ENCODE measurements at regions not wholly inside any gene's neighbourhood (a gene's known extent, or its start where the extent isn't known, plus 50 kb on each side); places are given as distances from the start of the nearest gene placed in this dataset.
"Not testable (repeated sequence)": the region's sequence is repeated elsewhere in the genome, so short reads cannot be mapped to it uniquely, and the experiment has no call there.

- not testable (repeated sequence) for DNase-seq (ENCODE audit: low spot score)
Observed at GRCh38 chr11:67873223-67873622, 130.7 kb downstream of the UNC93B1 start.

GRCh38 chr11:67871168-67871567 is 132.7 kb downstream of the UNC93B1 start:
- not testable (repeated sequence) for DNase-seq (ENCODE audit: low spot score)

GRCh38 chr11:67862896-67863295 is 141.0 kb downstream of the UNC93B1 start:
- DNase-seq (ENCODE audit: low spot score) = not testable (repeated sequence)

GRCh38 chr11:67859513-67860161 is 144.3 kb downstream of the UNC93B1 start:
- not testable (repeated sequence) for DNase-seq (ENCODE audit: low spot score)

GRCh38 chr11:67850747-67851146 is 153.2 kb downstream of the UNC93B1 start:
- DNase-seq (ENCODE audit: low spot score) = not testable (repeated sequence)

GRCh38 chr11:67849766-67850165 is 154.1 kb downstream of the UNC93B1 start:
- not testable (repeated sequence) for DNase-seq (ENCODE audit: low spot score)

GRCh38 chr11:67847896-67848875 is 155.7 kb downstream of the UNC93B1 start:
- DNase-seq (ENCODE audit: low spot score) = not testable (repeated sequence)

- not testable (repeated sequence) for DNase-seq (ENCODE audit: low spot score)
Observed at GRCh38 chr11:67846303-67846702, 157.6 kb downstream of the UNC93B1 start.

- not testable (repeated sequence) for DNase-seq (ENCODE audit: low spot score)
Observed at GRCh38 chr11:67845296-67845695, 158.6 kb downstream of the UNC93B1 start.

GRCh38 chr11:67840599-67840998 is 163.3 kb downstream of the UNC93B1 start:
- DNase-seq (ENCODE audit: low spot score) = not testable (repeated sequence)

- not testable (repeated sequence) for DNase-seq (ENCODE audit: low spot score)
Observed at GRCh38 chr11:67830152-67830551, 155.7 kb upstream of the ALDH3B2 start.

GRCh38 chr11:67826951-67827296 is 152.5 kb upstream of the ALDH3B2 start:
- DNase-seq (ENCODE audit: low spot score) = not testable (repeated sequence)

- peak; percentile 46 for DNase-seq (ENCODE audit: low spot score)
Observed at GRCh38 chr11:67826028-67826950, 151.9 kb upstream of the ALDH3B2 start.

GRCh38 chr11:67824861-67825260 is 150.4 kb upstream of the ALDH3B2 start:
- not testable (repeated sequence) for DNase-seq (ENCODE audit: low spot score)

- no peak for DNase-seq (ENCODE audit: low spot score)
Observed at GRCh38 chr11:67820081-67820480, 145.7 kb upstream of the ALDH3B2 start.

GRCh38 chr11:67817558-67817957 is 143.1 kb upstream of the ALDH3B2 start:
- DNase-seq (ENCODE audit: low spot score) = not testable (repeated sequence)

- not testable (repeated sequence) for DNase-seq (ENCODE audit: low spot score)
Observed at GRCh38 chr11:67809301-67809700, 134.9 kb upstream of the ALDH3B2 start.

- DNase-seq (ENCODE audit: low spot score) = not testable (repeated sequence)
Observed at GRCh38 chr11:67807896-67808295, 133.5 kb upstream of the ALDH3B2 start.

GRCh38 chr11:67806728-67807235 is 132.4 kb upstream of the ALDH3B2 start:
- not testable (repeated sequence) for DNase-seq (ENCODE audit: low spot score)

- DNase-seq (ENCODE audit: low spot score) = not testable (repeated sequence)
Observed at GRCh38 chr11:67806183-67806582, 131.8 kb upstream of the ALDH3B2 start.

Data from hematopoietic multipotent progenitor cell treated with erythropoietin and hydrocortisone succinate and interleukin-3 and kit ligand, for 17 days (in vitro differentiated cells).